MM.1S (cell line): ENCODE measurements at regions not wholly inside any gene's neighbourhood (a gene's known extent, or its start where the extent isn't known, plus 50 kb on each side); places are given as distances from the start of the nearest gene placed in this dataset.

Experiments used
- CTCF ChIP-seq: fragments of 300-600 bp; sonication (generic); IDR thresholded peaks from 2 replicates; pipeline ENCODE4 v1.5.1; 2016; ENCODE audit warnings: antibody characterized with exemption, low read length, mixed read lengths
- EZH2 ChIP-seq: fragments of 300-600 bp; sonication (generic); optimal IDR thresholded peaks from 2 replicates; pipeline ENCODE3; 2017; ENCODE audit warnings: low read depth, mild to moderate bottlenecking, antibody characterized with exemption, low read length, mixed read lengths

GRCh38 chr2:120983344-120983743 lies 247.7 kb downstream of the GLI2 start:
- TF ChIP-seq CTCF (no peak), EZH2 (no peak)
